Neural progenitor cell (in vitro differentiated cells): ENCODE measurements at regions not wholly inside any gene's neighbourhood (a gene's known extent, or its start where the extent isn't known, plus 50 kb on each side); places are given as distances from the start of the nearest gene placed in this dataset.

Source experiments
- DNase-seq: peaks from one replicate; pipeline ENCODE4 v3.0.0-alpha.2; 2016; ENCODE audit warnings: low spot score
- H2AFZ ChIP-seq: fragments of 200-600 bp; sonication (generic); replicated peaks from 2 replicates; pipeline ENCODE4 v1.6.1; 2016; ENCODE audit warnings: antibody characterized with exemption
- H3F3A ChIP-seq: fragments of 200-600 bp; sonication (generic); 2 replicates; pipeline ENCODE4 v1.6.1; 2016; ENCODE audit warnings: antibody characterized with exemption, low read depth
- H3K27ac ChIP-seq: fragments of 200-600 bp; sonication (generic); 2 replicates; pipeline ENCODE4 v1.5.1; 2016; ENCODE audit warnings: mild to moderate bottlenecking
- H3K27me3 ChIP-seq: fragments of 200-600 bp; sonication (generic); 2 replicates; pipeline ENCODE4 v1.6.1; 2016; ENCODE audit warnings: mild to moderate bottlenecking, moderate library complexity
- H3K36me3 ChIP-seq: fragments of 200-600 bp; sonication (generic); 2 replicates; pipeline ENCODE4 v1.5.1; 2016
- H3K4me1 ChIP-seq: fragments of 200-600 bp; sonication (generic); 2 replicates; pipeline ENCODE4 v1.6.1; 2016; ENCODE audit warnings: mixed run types
- H3K4me2 ChIP-seq: fragments of 200-600 bp; sonication (generic); 2 replicates; pipeline ENCODE4 v1.6.1; 2016
- H3K4me3 ChIP-seq: fragments of 200-600 bp; sonication (generic); 2 replicates; pipeline ENCODE4 v1.5.1; 2016
- H3K79me2 ChIP-seq: fragments of 200-600 bp; sonication (generic); 2 replicates; pipeline ENCODE4 v1.6.1; 2016; ENCODE audit warnings: low read depth
- H3K9ac ChIP-seq: fragments of 200-600 bp; sonication (generic); 2 replicates; pipeline ENCODE4 v1.6.1; 2016
- H3K9me3 ChIP-seq: fragments of 200-600 bp; sonication (generic); 2 replicates; pipeline ENCODE4 v1.5.1; 2016; ENCODE audit warnings: low read depth
- H4K20me1 ChIP-seq: fragments of 200-600 bp; sonication (generic); 2 replicates; pipeline ENCODE4 v1.6.1; 2016; ENCODE audit warnings: low read depth
- H3K27ac Mint-ChIP-seq: 3 replicates; pipeline ENCODE4 v1.8.0; 2021; ENCODE audit warnings: mixed read lengths
- H3K27me3 Mint-ChIP-seq: 2 replicates; pipeline ENCODE4 v1.8.0; 2022; ENCODE audit warnings: low read depth, mild to moderate bottlenecking, inconsistent platforms, moderate library complexity, mixed read lengths; ENCODE audit not compliant: insufficient read depth
- H3K36me3 Mint-ChIP-seq: 3 replicates; pipeline ENCODE4 v1.8.0; 2021; ENCODE audit warnings: mixed read lengths
- H3K4me1 Mint-ChIP-seq: 3 replicates; pipeline ENCODE4 v1.8.0; 2021; ENCODE audit warnings: mixed read lengths
- H3K4me3 Mint-ChIP-seq: 3 replicates; pipeline ENCODE4 v1.8.0; 2021; ENCODE audit warnings: mild to moderate bottlenecking, moderate library complexity, mixed read lengths
- H3K9me3 Mint-ChIP-seq: 3 replicates; pipeline ENCODE4 v1.8.0; 2020; ENCODE audit warnings: mixed read lengths
- CTCF ChIP-seq: fragments of 200-600 bp; sonication (generic); IDR thresholded peaks from 2 replicates; pipeline ENCODE4 v1.5.1; 2017; ENCODE audit warnings: antibody characterized with exemption, mild to moderate bottlenecking
- EZH2 ChIP-seq: fragments of 200-600 bp; sonication (generic); IDR thresholded peaks from 2 replicates; pipeline ENCODE4 v1.6.1; 2017; ENCODE audit warnings: antibody characterized with exemption, mild to moderate bottlenecking, moderate library complexity
- EZH2phosphoT487 ChIP-seq: fragments of 200-600 bp; sonication (generic); IDR thresholded peaks from 2 replicates; pipeline ENCODE4 v1.6.1; 2017; ENCODE audit warnings: antibody characterized with exemption

DNA sequence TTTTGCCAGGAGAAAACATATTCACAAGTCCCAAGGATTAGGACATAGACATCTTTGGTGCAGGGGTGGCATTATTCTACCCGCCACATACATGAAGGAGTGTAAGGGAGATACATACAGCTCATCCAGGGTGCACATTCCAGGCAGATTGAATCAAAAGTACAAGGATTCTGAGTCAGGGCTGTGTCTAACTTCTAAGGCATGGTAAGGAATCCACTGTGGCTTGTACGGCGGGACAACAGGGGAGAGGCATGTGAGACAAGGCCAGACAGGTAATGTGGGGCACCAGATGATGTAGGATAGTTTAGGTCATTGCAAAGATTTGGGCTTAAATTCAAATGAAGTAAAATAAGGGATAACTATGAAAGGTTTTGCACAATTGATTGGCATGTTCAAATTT lies 780.9 kb downstream of the C6orf118 start:
- Histone ChIP-seq H3K9me3 (no peaks in the 10 kb centered on the region), H3K27me3 (no peaks in the 10 kb centered on the region), H3K9ac (no peak overlapping the region), H3K4me1 (peaks cover 3% of the 10 kb centered on the region), H4K20me1 (no peaks in the 10 kb centered on the region), H3K79me2 (no peaks in the 10 kb centered on the region), H3K4me2 (no peak overlapping the region), H2AFZ (no peak overlapping the region), H3K4me3 (no peak overlapping the region), H3F3A (no peaks in the 10 kb centered on the region), H3K27ac (no peak overlapping the region), H3K36me3 (no peaks in the 10 kb centered on the region)
- Mint-ChIP-seq H3K4me1 (peaks cover 12% of the 10 kb centered on the region), H3K9me3 (peaks cover 14% of the 10 kb centered on the region), H3K4me3 (no peak overlapping the region), H3K27me3 (no peaks in the 10 kb centered on the region), H3K27ac (no peak overlapping the region), H3K36me3 (no peaks in the 10 kb centered on the region)
- DNase-seq: no peak
- no peak for TF ChIP-seq EZH2
- TF ChIP-seq EZH2phosphoT487: no peak
- TF ChIP-seq CTCF: no peak

DNA sequence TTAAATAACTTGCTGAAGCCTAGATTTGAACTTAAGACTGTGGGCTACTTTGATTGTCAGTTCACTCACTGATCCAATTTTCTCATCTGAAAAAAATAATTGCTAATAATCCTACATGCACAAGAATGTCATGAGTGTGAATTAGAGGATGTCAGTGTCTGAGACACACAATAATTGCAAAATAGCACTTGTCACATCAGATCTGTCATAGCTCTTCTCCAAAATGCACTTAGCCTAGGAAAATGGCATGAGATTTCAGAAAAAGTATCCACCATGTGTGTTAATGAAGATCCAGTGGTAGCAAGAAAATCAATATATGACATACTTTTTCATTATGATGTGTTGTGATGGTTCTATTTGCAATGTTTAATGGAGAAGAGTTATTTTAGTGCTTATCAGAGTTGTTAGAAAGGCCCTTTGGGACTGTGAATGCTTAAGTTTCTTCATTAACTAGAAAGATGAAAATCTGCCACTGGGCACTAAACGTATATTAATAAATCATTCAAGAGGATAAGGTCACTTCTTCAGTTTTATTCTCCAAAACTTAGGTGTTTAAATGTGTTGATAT lies 786.2 kb downstream of the C6orf118 start:
- no peak for DNase-seq
- H3K27ac Mint-ChIP-seq: no peak overlapping the region
- H3K36me3 Mint-ChIP-seq: peaks cover 2% of the 10 kb centered on the region
- H3K4me1 Mint-ChIP-seq: no peaks in the 10 kb centered on the region
- Histone ChIP-seq H3K27me3 (no peaks in the 10 kb centered on the region), H3K4me3 (no peak overlapping the region), H3K9ac (no peak overlapping the region), H3K36me3 (no peaks in the 10 kb centered on the region), H3K9me3 (no peaks in the 10 kb centered on the region), H2AFZ (no peak overlapping the region), H3F3A (no peaks in the 10 kb centered on the region), H3K79me2 (no peaks in the 10 kb centered on the region), H3K27ac (no peak overlapping the region), H3K4me1 (no peaks in the 10 kb centered on the region), H4K20me1 (no peaks in the 10 kb centered on the region), H3K4me2 (no peak overlapping the region)
- peaks cover 24% of the 10 kb centered on the region for H3K9me3 Mint-ChIP-seq
- TF ChIP-seq EZH2 (no peak), CTCF (no peak), EZH2phosphoT487 (no peak)
- H3K4me3 Mint-ChIP-seq: no peak overlapping the region
- H3K27me3 Mint-ChIP-seq: no peaks in the 10 kb centered on the region

DNA sequence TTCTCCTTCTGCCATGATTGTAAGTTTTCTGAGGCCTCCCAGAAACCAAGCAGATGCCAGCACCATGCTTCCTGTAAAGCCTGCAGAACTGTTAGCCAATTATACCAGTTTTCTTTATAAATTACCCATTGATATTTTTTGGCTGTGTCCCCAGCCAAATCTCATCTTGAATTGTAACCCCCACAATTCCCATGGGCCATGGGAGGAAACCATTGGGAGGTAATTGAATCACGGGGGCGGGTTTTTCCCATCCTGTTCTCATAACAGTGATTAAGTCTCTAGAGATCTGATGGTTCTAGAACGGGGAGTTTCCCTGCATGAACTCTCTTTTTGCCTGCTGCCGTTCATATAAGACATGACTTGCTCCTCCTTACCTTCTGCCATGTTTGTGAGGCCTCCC lies 788.5 kb downstream of the C6orf118 start:
- TF ChIP-seq CTCF (no peak), EZH2phosphoT487 (no peak), EZH2 (no peak)
- H3K9me3 Mint-ChIP-seq: peaks cover 21% of the 10 kb centered on the region
- H3K36me3 Mint-ChIP-seq: peaks cover 2% of the 10 kb centered on the region

More for the DNA sequence above, 788.5 kb downstream of the C6orf118 start:
- H3K27ac Mint-ChIP-seq: no peak overlapping the region
- Histone ChIP-seq H4K20me1 (no peaks in the 10 kb centered on the region), H3K4me2 (no peak overlapping the region), H3K4me3 (no peak overlapping the region), H3K4me1 (no peaks in the 10 kb centered on the region), H3K9me3 (no peaks in the 10 kb centered on the region), H3K79me2 (no peaks in the 10 kb centered on the region), H3K27me3 (no peaks in the 10 kb centered on the region), H3F3A (no peaks in the 10 kb centered on the region), H3K36me3 (no peaks in the 10 kb centered on the region), H3K27ac (no peak overlapping the region), H3K9ac (no peak overlapping the region), H2AFZ (no peak overlapping the region)
- no peaks in the 10 kb centered on the region for H3K4me1 Mint-ChIP-seq
- no peak overlapping the region for H3K4me3 Mint-ChIP-seq
- H3K27me3 Mint-ChIP-seq: no peaks in the 10 kb centered on the region
- DNase-seq: no peak
